Psoas muscle (tissue), 7 donors: ENCODE measurements at regions not wholly inside any gene's neighbourhood (a gene's known extent, or its start where the extent isn't known, plus 50 kb on each side); places are given as distances from the start of the nearest gene placed in this dataset.

Experiments used
- ATAC-seq, 4 donors: fragments of 200-7000 bp; cut with Tn5 transposase; one replicate each; pipeline ENCODE4 v1.9.1; 2020; ENCODE audit warnings: moderate library complexity in 3 of 4, mild to moderate bottlenecking in 2 of 4
- DNase-seq, 2 donors: peaks; one replicate each; pipeline ENCODE4 v3.0.0-alpha.2; 2020
- H3K27ac ChIP-seq: fragments of 200-600 bp; one replicate; pipeline ENCODE4 v1.8.0; 2022
- H3K27me3 ChIP-seq, 3 donors: fragments of 200-600 bp in 1 of 3; one replicate each; pipeline versions ENCODE4 v1.6.1 to v1.8.0; 2013 to 2022; ENCODE audit warnings: low read length in 2 of 3, mild to moderate bottlenecking in 2 of 3, moderate library complexity in 1 of 3; ENCODE audit not compliant: insufficient read depth in 3 of 3
- H3K36me3 ChIP-seq, 2 donors: fragments of 200-600 bp in 1 of 2; one replicate each; pipeline versions ENCODE4 v1.6.1 to v1.8.0; 2013 to 2022; ENCODE audit warnings: low read depth in 1 of 2, mild to moderate bottlenecking in 1 of 2, moderate library complexity in 1 of 2; ENCODE audit not compliant: insufficient read depth in 1 of 2
- H3K4me1 ChIP-seq: fragments of 200-600 bp; one replicate; pipeline ENCODE4 v1.8.0; 2022
- H3K4me3 ChIP-seq: fragments of 200-600 bp; one replicate; pipeline ENCODE4 v1.8.0; 2022; ENCODE audit warnings: mild to moderate bottlenecking
- H3K9me3 ChIP-seq: fragments of 200-600 bp; one replicate; pipeline ENCODE4 v1.8.0; 2022
- WGBS, 3 donors: extraction: QIAGEN DNeasy Blood & Tissue Kit; methylation state at CpG; one replicate each; pipeline versions ENCODE4 v1.1.6 to v1.1.7; 2013; 5-methylcytosine and 5-hydroxymethylcytosine counted together
- intact Hi-C, 2 donors: fragments of 100-400 bp; cut with DNase I; formaldehyde crosslinking; loops; one replicate each; pipeline versions ENCODE4 v1.11.0 to v1.14.2; 2022
- TF ChIP-seq, protein P1 (sequence below): fragments of 200-600 bp; IDR thresholded peaks from one replicate; pipeline ENCODE4 v1.8.0; 2022; ENCODE audit warnings: antibody characterized with exemption
- donor health status: healthy with polysubstance abuse.
- donor health status: DM: no; HTN: no; CAD: no; lungs with moderate emphysema.
- donor health status: Bipolar disorder and iron deficiency.
- donor health status: healthy.
- donor health status: DM: yes; HTN: yes; CAD: no.
- donor health status: DM: no; HTN: no; CAD: no.
- donor health status: DM: yes; HTN: yes; CAD: no.

DNA sequence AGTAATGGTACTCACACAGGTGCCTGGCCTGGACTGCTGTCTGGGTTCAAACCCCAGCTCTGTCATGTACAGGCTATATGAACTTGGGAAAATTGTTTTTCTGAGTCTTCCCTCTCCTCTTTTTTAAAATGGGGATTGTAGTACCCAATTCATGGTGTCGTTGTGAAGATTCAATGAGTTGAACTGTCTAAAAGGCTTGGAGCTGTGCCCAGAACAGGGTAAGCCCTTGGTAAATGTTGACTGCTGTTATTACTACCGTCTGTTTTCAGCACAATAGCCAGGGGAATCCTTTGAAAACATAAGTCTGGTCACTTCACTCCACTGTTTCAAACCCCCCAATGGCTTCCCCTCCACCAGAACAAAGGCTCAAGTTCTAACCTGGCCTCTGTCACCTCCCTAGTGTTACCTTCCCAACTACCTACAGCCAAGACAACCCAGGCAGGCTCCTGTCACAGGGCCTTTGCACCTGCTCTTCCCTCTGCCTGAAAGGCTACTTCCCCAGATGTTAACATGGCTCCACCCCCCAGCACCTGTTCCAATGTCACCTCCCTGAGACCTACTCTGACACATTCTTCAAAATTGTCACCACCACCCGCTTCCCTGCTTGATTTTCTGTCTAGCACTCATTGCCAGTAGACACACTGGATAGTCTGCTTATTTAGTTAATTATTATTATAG is 152.8 kb downstream of the CHST1 start:
- H3K4me1 ChIP-seq, result no peaks in the 10 kb centered on the region
- ATAC-seq, result no peak
- WGBS, 3 donors, result 39 to 50% (median 49%) methylated on average over 3 of the region's 3 CpGs
- no peaks in the 10 kb centered on the region for H3K36me3 ChIP-seq
- intact Hi-C loops, result no loop called here
- TF ChIP-seq, protein P1, sequence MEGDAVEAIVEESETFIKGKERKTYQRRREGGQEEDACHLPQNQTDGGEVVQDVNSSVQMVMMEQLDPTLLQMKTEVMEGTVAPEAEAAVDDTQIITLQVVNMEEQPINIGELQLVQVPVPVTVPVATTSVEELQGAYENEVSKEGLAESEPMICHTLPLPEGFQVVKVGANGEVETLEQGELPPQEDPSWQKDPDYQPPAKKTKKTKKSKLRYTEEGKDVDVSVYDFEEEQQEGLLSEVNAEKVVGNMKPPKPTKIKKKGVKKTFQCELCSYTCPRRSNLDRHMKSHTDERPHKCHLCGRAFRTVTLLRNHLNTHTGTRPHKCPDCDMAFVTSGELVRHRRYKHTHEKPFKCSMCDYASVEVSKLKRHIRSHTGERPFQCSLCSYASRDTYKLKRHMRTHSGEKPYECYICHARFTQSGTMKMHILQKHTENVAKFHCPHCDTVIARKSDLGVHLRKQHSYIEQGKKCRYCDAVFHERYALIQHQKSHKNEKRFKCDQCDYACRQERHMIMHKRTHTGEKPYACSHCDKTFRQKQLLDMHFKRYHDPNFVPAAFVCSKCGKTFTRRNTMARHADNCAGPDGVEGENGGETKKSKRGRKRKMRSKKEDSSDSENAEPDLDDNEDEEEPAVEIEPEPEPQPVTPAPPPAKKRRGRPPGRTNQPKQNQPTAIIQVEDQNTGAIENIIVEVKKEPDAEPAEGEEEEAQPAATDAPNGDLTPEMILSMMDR, result no peak
- H3K27me3 ChIP-seq, result peaks cover 0 to 17% (median 2%) of the 10 kb centered on the region in 3 donors
- DNase-seq, result no peak
- H3K27ac ChIP-seq, result no peak overlapping the region
- no peak overlapping the region for H3K4me3 ChIP-seq
- H3K9me3 ChIP-seq, result no peaks in the 10 kb centered on the region

DNA sequence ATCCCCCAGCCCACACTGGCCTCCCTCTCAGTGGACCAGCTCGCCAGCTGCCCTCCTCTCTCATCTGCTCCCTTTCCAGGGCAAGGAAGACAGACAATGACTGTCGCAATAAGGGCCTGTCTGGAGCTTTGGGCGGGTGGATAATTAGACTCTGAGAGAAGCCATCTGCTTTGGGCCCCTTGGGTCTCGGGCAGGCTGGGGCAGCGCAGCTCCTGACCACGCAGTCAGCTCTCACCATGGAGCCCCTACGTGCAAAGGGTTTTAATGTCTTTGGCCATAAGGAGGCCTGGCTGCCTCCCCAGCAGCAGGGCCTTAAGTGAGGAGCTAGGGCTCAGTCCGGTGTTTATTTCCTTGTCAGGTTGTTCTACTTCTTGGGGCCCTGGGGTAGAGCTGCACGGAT is 153.9 kb downstream of the CHST1 start:
- Histone ChIP-seq H3K4me1 (no peaks in the 10 kb centered on the region), H3K36me3 (no peaks in the 10 kb centered on the region), H3K4me3 (no peak overlapping the region), H3K27me3 (peaks cover 0 to 18% (median 2%) of the 10 kb centered on the region in 3 donors), H3K27ac (no peak overlapping the region), H3K9me3 (no peaks in the 10 kb centered on the region)
- ATAC-seq (no peak), DNase-seq (no peak)
- 51 to 60% (median 55%) methylated on average over 9 of the region's 9 CpGs for WGBS, 3 donors
- intact Hi-C loops, result no loop called here
- TF ChIP-seq, protein P1, result no peak

DNA sequence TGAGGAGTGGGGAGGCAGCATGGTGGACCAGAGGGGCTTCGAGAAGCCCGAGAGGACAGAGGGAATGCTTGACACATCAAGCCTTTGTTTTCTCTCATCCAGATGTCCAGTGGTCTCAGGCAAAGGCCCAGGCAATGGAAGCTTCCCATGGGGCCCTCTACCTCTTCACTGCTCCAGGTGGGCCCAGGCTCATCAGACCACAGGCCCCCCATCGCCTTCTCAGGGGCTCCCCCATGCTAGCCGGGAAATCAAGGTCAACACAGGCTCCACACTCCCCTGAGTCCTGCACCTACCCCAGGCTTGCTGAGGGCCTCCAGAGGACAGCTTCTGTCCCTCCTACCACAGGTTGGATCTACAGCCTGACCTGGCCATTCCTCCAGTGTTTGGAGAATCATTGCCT is 157.5 kb downstream of the CHST1 start:
- H3K27ac ChIP-seq, result no peak overlapping the region
- H3K4me1 ChIP-seq, result no peaks in the 10 kb centered on the region
- TF ChIP-seq, protein P1, result no peak
- intact Hi-C loops, result no loop called here
- H3K9me3 ChIP-seq, result peaks cover 3% of the 10 kb centered on the region
- no peaks in the 10 kb centered on the region for H3K36me3 ChIP-seq
- no peak for DNase-seq
- H3K27me3 ChIP-seq, result peaks cover 0 to 30% (median 2%) of the 10 kb centered on the region in 3 donors
- ATAC-seq, result no peak
- WGBS, 3 donors, result 83 to 98% (median 92%) methylated on average over 4 of the region's 4 CpGs
- no peak overlapping the region for H3K4me3 ChIP-seq

DNA sequence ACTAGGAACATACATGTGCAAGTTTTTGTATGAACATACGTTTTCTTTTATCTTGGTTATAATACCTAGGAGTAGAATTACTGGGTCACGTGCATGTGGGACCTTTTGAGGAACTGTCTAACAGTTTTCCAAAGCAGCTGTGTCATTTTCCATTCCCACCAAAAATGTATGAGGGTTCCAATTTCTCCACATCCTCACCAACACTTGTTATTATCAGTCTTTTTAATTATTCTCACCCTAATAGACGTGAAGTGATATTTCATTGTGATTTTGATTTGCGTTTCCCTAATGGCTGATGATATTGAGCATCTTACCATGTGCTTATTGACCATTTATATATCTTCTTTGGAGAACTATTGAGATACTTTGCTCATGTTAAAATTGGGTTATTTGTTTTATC is 162.1 kb downstream of the CHST1 start:
- H3K36me3 ChIP-seq, result no peaks in the 10 kb centered on the region
- no peak overlapping the region for H3K27ac ChIP-seq
- TF ChIP-seq, protein P1, result no peak
- peaks cover 0 to 37% (median 8%) of the 10 kb centered on the region in 3 donors for H3K27me3 ChIP-seq
- no peaks in the 10 kb centered on the region for H3K4me1 ChIP-seq
- intact Hi-C loops, result no loop called here
- ATAC-seq (no peak), DNase-seq (no peak)
- H3K4me3 ChIP-seq, result no peak overlapping the region
- H3K9me3 ChIP-seq, result peaks cover 4% of the 10 kb centered on the region
- 82 to 89% (median 88%) methylated on average over 4 of the region's 4 CpGs for WGBS, 3 donors

DNA sequence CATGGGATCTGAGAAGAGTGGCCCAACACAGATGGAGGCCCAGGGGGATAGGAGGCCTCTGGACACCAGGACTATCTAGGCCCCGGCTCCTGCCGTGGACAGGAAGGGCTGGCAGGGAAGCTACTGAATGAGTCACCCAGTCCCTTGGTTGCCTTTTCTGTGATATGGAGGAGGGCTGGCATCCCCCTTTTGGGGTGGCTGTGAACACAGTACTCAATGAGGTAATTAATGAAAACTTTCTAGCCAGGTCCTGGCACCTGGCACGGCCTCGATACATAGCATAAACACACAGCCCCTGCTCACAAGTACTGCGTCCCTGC is 163.2 kb downstream of the CHST1 start:
- no peak for DNase-seq
- Histone ChIP-seq H3K27ac (no peak overlapping the region), H3K27me3 (peaks cover 0 to 32% (median 8%) of the 10 kb centered on the region in 3 donors), H3K4me1 (no peaks in the 10 kb centered on the region), H3K36me3 (no peaks in the 10 kb centered on the region), H3K9me3 (peaks cover 4% of the 10 kb centered on the region), H3K4me3 (no peak overlapping the region)
- TF ChIP-seq, protein P1, result no peak
- ATAC-seq, result no peak
- 71 to 75% (median 74%) methylated on average over 5 of the region's 5 CpGs for WGBS, 3 donors
- intact Hi-C loops, result no loop called here
